HL-60 (cell line): ENCODE measurements at regions not wholly inside any gene's neighbourhood (a gene's known extent, or its start where the extent isn't known, plus 50 kb on each side); places are given as distances from the start of the nearest gene placed in this dataset.
"Not testable (repeated sequence)": the region's sequence is repeated elsewhere in the genome, so short reads cannot be mapped to it uniquely, and the experiment has no call there.

ENCODE experiments used
- POLR2AphosphoS5 ChIP-seq: IDR thresholded peaks from 2 replicates; pipeline ENCODE4 v1.6.1; 2012; ENCODE audit warnings: low read depth
- TF ChIP-seq, protein P1 (sequence below): IDR thresholded peaks from one replicate; pipeline ENCODE4 v1.5.1; 2011; ENCODE audit warnings: low read length, control low read depth, inconsistent platforms; ENCODE audit not compliant: insufficient read depth
- TF ChIP-seq, protein P2 (sequence below): IDR thresholded peaks from 2 replicates; pipeline ENCODE4 v1.6.1; 2012; ENCODE audit warnings: low read depth; ENCODE audit not compliant: insufficient replicate concordance

- TF ChIP-seq POLR2AphosphoS5: not testable (repeated sequence)
- TF ChIP-seq, protein P1, sequence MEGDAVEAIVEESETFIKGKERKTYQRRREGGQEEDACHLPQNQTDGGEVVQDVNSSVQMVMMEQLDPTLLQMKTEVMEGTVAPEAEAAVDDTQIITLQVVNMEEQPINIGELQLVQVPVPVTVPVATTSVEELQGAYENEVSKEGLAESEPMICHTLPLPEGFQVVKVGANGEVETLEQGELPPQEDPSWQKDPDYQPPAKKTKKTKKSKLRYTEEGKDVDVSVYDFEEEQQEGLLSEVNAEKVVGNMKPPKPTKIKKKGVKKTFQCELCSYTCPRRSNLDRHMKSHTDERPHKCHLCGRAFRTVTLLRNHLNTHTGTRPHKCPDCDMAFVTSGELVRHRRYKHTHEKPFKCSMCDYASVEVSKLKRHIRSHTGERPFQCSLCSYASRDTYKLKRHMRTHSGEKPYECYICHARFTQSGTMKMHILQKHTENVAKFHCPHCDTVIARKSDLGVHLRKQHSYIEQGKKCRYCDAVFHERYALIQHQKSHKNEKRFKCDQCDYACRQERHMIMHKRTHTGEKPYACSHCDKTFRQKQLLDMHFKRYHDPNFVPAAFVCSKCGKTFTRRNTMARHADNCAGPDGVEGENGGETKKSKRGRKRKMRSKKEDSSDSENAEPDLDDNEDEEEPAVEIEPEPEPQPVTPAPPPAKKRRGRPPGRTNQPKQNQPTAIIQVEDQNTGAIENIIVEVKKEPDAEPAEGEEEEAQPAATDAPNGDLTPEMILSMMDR: not testable (repeated sequence)
- TF ChIP-seq, protein P2, sequence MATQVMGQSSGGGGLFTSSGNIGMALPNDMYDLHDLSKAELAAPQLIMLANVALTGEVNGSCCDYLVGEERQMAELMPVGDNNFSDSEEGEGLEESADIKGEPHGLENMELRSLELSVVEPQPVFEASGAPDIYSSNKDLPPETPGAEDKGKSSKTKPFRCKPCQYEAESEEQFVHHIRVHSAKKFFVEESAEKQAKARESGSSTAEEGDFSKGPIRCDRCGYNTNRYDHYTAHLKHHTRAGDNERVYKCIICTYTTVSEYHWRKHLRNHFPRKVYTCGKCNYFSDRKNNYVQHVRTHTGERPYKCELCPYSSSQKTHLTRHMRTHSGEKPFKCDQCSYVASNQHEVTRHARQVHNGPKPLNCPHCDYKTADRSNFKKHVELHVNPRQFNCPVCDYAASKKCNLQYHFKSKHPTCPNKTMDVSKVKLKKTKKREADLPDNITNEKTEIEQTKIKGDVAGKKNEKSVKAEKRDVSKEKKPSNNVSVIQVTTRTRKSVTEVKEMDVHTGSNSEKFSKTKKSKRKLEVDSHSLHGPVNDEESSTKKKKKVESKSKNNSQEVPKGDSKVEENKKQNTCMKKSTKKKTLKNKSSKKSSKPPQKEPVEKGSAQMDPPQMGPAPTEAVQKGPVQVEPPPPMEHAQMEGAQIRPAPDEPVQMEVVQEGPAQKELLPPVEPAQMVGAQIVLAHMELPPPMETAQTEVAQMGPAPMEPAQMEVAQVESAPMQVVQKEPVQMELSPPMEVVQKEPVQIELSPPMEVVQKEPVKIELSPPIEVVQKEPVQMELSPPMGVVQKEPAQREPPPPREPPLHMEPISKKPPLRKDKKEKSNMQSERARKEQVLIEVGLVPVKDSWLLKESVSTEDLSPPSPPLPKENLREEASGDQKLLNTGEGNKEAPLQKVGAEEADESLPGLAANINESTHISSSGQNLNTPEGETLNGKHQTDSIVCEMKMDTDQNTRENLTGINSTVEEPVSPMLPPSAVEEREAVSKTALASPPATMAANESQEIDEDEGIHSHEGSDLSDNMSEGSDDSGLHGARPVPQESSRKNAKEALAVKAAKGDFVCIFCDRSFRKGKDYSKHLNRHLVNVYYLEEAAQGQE: not testable (repeated sequence)
Observed at GRCh38 chr5:44117947-44118346, 271.3 kb downstream of the FGF10 start.
